Right lobe of liver (tissue), 4 donors: ENCODE measurements at regions not wholly inside any gene's neighbourhood (a gene's known extent, or its start where the extent isn't known, plus 50 kb on each side); places are given as distances from the start of the nearest gene placed in this dataset.

Experiments used
- CTCF ChIP-seq, 4 donors: fragments of 200-600 bp in 3 of 4; fragments of 450-650 bp in 1 of 4; IDR thresholded peaks; one replicate each; pipeline versions ENCODE4 v1.5.1 to v1.8.0; 2016 to 2022; ENCODE audit warnings: antibody characterized with exemption in 4 of 4, mild to moderate bottlenecking in 2 of 4
- POLR2A ChIP-seq: fragments of 450-650 bp; IDR thresholded peaks from one replicate; pipeline ENCODE4 v1.6.1; 2017; ENCODE audit warnings: antibody characterized with exemption, mild to moderate bottlenecking
- donor health status: DM: no; HTN: no; CAD: no.
- donor health status: DM: no; HTN: no; CAD: no.
- donor health status: DM: no; HTN: yes; CAD: no.

- TF ChIP-seq CTCF (IDR thresholded peaks at IDR 0.05) (no peak), POLR2A (no peak)
These were observed 260.9 kb upstream of the TUSC1 start for GRCh38 chr9:25939126-25939525.
